Natural killer cell (primary cell): ENCODE measurements at regions not wholly inside any gene's neighbourhood (a gene's known extent, or its start where the extent isn't known, plus 50 kb on each side); places are given as distances from the start of the nearest gene placed in this dataset.

Experiments
- ATAC-seq, 3 donors: fragments of 150-1000 bp in 2 of 3; fragments of 200-7000 bp in 1 of 3; cut with Tn5 transposase; 1 replicate in 1 of 3; 2 replicates in 2 of 3; pipeline ENCODE4 v1.10.0; 2021; ENCODE audit warnings: mild to moderate bottlenecking in 2 of 3, moderate library complexity in 2 of 3
- DNase-seq, 2 donors: peaks; one replicate each; pipeline versions ENCODE4 v3.0.0 to v3.0.0-alpha.2; 2013 to 2021; ENCODE audit warnings: mixed read lengths in 1 of 2
- H3K27ac ChIP-seq: one replicate; pipeline ENCODE4 v1.5.1; 2013; ENCODE audit warnings: mild to moderate bottlenecking, low read length
- H3K27me3 ChIP-seq: one replicate; pipeline ENCODE4 v1.6.1; 2013; ENCODE audit warnings: low read length; ENCODE audit not compliant: control insufficient read depth, insufficient read depth
- H3K36me3 ChIP-seq: one replicate; pipeline ENCODE4 v1.6.1; 2013; ENCODE audit warnings: low read length; ENCODE audit not compliant: control insufficient read depth, insufficient read depth
- H3K4me1 ChIP-seq: one replicate; pipeline ENCODE4 v1.6.1; 2013; ENCODE audit warnings: low read length; ENCODE audit not compliant: control insufficient read depth, insufficient read depth
- H3K4me3 ChIP-seq: one replicate; pipeline ENCODE4 v1.5.1; 2013; ENCODE audit warnings: low read length
- H3K9me3 ChIP-seq: one replicate; pipeline ENCODE4 v1.6.1; 2013; ENCODE audit warnings: low read length; ENCODE audit not compliant: control insufficient read depth, insufficient read depth
- H3K27ac Mint-ChIP-seq, 2 donors: one replicate each; pipeline ENCODE4 v1.8.0; 2022; ENCODE audit warnings: mild to moderate bottlenecking in 2 of 2, mixed read lengths in 2 of 2, moderate library complexity in 1 of 2
- H3K27me3 Mint-ChIP-seq, 2 donors: one replicate each; pipeline ENCODE4 v1.8.0; 2022; ENCODE audit warnings: low read depth in 2 of 2, mixed read lengths in 2 of 2
- H3K36me3 Mint-ChIP-seq: one replicate; pipeline ENCODE4 v1.8.0; 2022; ENCODE audit warnings: mixed read lengths
- H3K4me1 Mint-ChIP-seq, 2 donors: one replicate each; pipeline ENCODE4 v1.8.0; 2022; ENCODE audit warnings: mixed read lengths in 2 of 2
- H3K4me3 Mint-ChIP-seq: one replicate; pipeline ENCODE4 v1.8.0; 2022; ENCODE audit warnings: mild to moderate bottlenecking, moderate library complexity, mixed read lengths
- H3K9me3 Mint-ChIP-seq, 2 donors: one replicate each; pipeline ENCODE4 v1.8.0; 2022; ENCODE audit warnings: mixed read lengths in 2 of 2
- CTCF ChIP-seq: fragments of 200-600 bp; IDR thresholded peaks from one replicate; pipeline ENCODE4 v1.8.0; 2022; ENCODE audit warnings: antibody characterized with exemption
- WGBS: methylation state at CpG from one replicate; pipeline ENCODE4 v1.1.7; 2013; ENCODE audit warnings: missing lambda C conversion rate; ENCODE audit not compliant: insufficient coverage; 5-methylcytosine and 5-hydroxymethylcytosine counted together
- intact Hi-C: fragments of 100-400 bp; cut with micrococcal nuclease; formaldehyde crosslinking; loops from one replicate; pipeline ENCODE4 v1.14.2; 2022

GRCh38 chr7:79622781-79623180 is 169.3 kb upstream of the MAGI2 start:
- ATAC-seq (no peak), DNase-seq (no peak)
- peaks cover 6 to 10% of the 10 kb centered on the region in 2 donors for H3K9me3 Mint-ChIP-seq
- no peaks in the 10 kb centered on the region for H3K36me3 Mint-ChIP-seq
- H3K27me3 ChIP-seq = no peaks in the 10 kb centered on the region
- no peaks in the 10 kb centered on the region for H3K9me3 ChIP-seq
- no peaks in the 10 kb centered on the region for H3K27me3 Mint-ChIP-seq
- no peak overlapping the region for H3K4me3 ChIP-seq
- 94% methylated on average over 1 of the region's 1 CpG for WGBS
- no peaks in the 10 kb centered on the region for H3K4me1 ChIP-seq
- TF ChIP-seq CTCF = no peak
- intact Hi-C loops = no loop called here
- no peak overlapping the region for H3K27ac ChIP-seq
- no peaks in the 10 kb centered on the region for H3K4me1 Mint-ChIP-seq
- H3K27ac Mint-ChIP-seq = no peak overlapping the region
- no peak overlapping the region for H3K4me3 Mint-ChIP-seq
- H3K36me3 ChIP-seq = no peaks in the 10 kb centered on the region

GRCh38 chr7:79620291-79620690 is 166.8 kb upstream of the MAGI2 start:
- Histone ChIP-seq H3K36me3 (no peaks in the 10 kb centered on the region), H3K9me3 (peaks cover 9% of the 10 kb centered on the region), H3K4me1 (no peaks in the 10 kb centered on the region), H3K27me3 (no peaks in the 10 kb centered on the region), H3K27ac (no peak overlapping the region), H3K4me3 (no peak overlapping the region)
- Mint-ChIP-seq H3K36me3 (no peaks in the 10 kb centered on the region), H3K9me3 (peaks cover 6 to 10% of the 10 kb centered on the region in 2 donors), H3K4me3 (no peak overlapping the region), H3K27me3 (no peaks in the 10 kb centered on the region), H3K4me1 (no peaks in the 10 kb centered on the region), H3K27ac (no peak overlapping the region)
- 0% methylated on average over 1 of the region's 1 CpG for WGBS
- DNase-seq (no peak), ATAC-seq (no peak)
- intact Hi-C loops = no loop called here
- TF ChIP-seq CTCF = no peak

- Histone ChIP-seq H3K4me3 (no peak overlapping the region), H3K27ac (no peak overlapping the region), H3K36me3 (no peaks in the 10 kb centered on the region), H3K27me3 (no peaks in the 10 kb centered on the region), H3K9me3 (peaks cover 9% of the 10 kb centered on the region), H3K4me1 (no peaks in the 10 kb centered on the region)
- peaks cover 6 to 10% of the 10 kb centered on the region in 2 donors for H3K9me3 Mint-ChIP-seq
- DNase-seq (no peak), ATAC-seq (no peak)
- H3K27me3 Mint-ChIP-seq = no peaks in the 10 kb centered on the region
- H3K36me3 Mint-ChIP-seq = no peaks in the 10 kb centered on the region
- WGBS = 97% methylated on average over 3 of the region's 3 CpGs
- intact Hi-C loops = no loop called here
- H3K4me3 Mint-ChIP-seq = no peak overlapping the region
- TF ChIP-seq CTCF = no peak
- no peaks in the 10 kb centered on the region for H3K4me1 Mint-ChIP-seq
- no peak overlapping the region for H3K27ac Mint-ChIP-seq
Observed at GRCh38 chr7:79619216-79619615, 165.7 kb upstream of the MAGI2 start.

- no peaks in the 10 kb centered on the region for H3K36me3 ChIP-seq
- H3K27ac Mint-ChIP-seq = no peak overlapping the region
- H3K9me3 ChIP-seq = peaks cover 12% of the 10 kb centered on the region
- no peaks in the 10 kb centered on the region for H3K4me1 ChIP-seq
- H3K9me3 Mint-ChIP-seq = peaks cover 6 to 9% of the 10 kb centered on the region in 2 donors
- no peaks in the 10 kb centered on the region for H3K27me3 ChIP-seq
- TF ChIP-seq CTCF = no peak
- H3K4me3 ChIP-seq = no peak overlapping the region
- 93% methylated on average over 10 of the region's 10 CpGs for WGBS
- intact Hi-C loops = no loop called here
- no peaks in the 10 kb centered on the region for H3K4me1 Mint-ChIP-seq
- no peaks in the 10 kb centered on the region for H3K36me3 Mint-ChIP-seq
- DNase-seq = no peak
- no peaks in the 10 kb centered on the region for H3K27me3 Mint-ChIP-seq
- no peak overlapping the region for H3K4me3 Mint-ChIP-seq
- no peak for ATAC-seq
- no peak overlapping the region for H3K27ac ChIP-seq
Observed at GRCh38 chr7:79615871-79616640, 162.6 kb upstream of the MAGI2 start.
